PC-3 (cell line): ENCODE measurements at regions not wholly inside any gene's neighbourhood (a gene's known extent, or its start where the extent isn't known, plus 50 kb on each side); places are given as distances from the start of the nearest gene placed in this dataset.
A peak's percentile ranks its signal among the peaks of the same experiment; 100 is the strongest.
"Not testable (repeated sequence)": the region's sequence is repeated elsewhere in the genome, so short reads cannot be mapped to it uniquely, and the experiment has no call there.

ENCODE experiments used
- ATAC-seq: fragments of 200-7000 bp; cut with Tn5 transposase; 2 replicates; pipeline ENCODE4 v1.9.1; 2020; ENCODE audit warnings: mild to moderate bottlenecking, moderate library complexity
- BruUV-seq: library from RNA; stranded (reverse); fragments of 400-500 nt; replicated peaks from 2 replicates; lab custom pipeline; 2021; lab: Mats Ljungman, UMichigan
- CTCF ChIA-PET: fragments of 300-600 bp; sonication (Branson Sonifier 250); formaldehyde crosslinking; loops from one replicate; lab custom pipeline; 2022; ENCODE audit warnings: antibody characterized with exemption; lab: Charles Lee
- POLR2A ChIA-PET: fragments of 300-600 bp; sonication (Branson Sonifier 250); formaldehyde crosslinking; loops from one replicate; lab custom pipeline; 2022; ENCODE audit warnings: antibody characterized with exemption; ENCODE audit not compliant: unreplicated experiment; lab: Charles Lee
- DNase-seq: peaks from one replicate; pipeline ENCODE4 v3.0.0-alpha.2; 2015
- H2AFZ ChIP-seq: fragments of 300-600 bp; sonication (generic); 2 replicates; pipeline ENCODE4 v1.6.0; 2016; ENCODE audit warnings: antibody characterized with exemption, low read length
- H3F3A ChIP-seq: fragments of 300-600 bp; sonication (generic); one replicate; pipeline ENCODE4 v1.6.0; 2017; ENCODE audit warnings: antibody characterized with exemption, low read length, control low read depth, mild to moderate bottlenecking; ENCODE audit not compliant: unreplicated experiment
- H3K27ac ChIP-seq: fragments of 300-600 bp; sonication (generic); 2 replicates; pipeline ENCODE4 v1.5.1; 2016; ENCODE audit warnings: mild to moderate bottlenecking, low read length
- H3K27me3 ChIP-seq: fragments of 300-600 bp; sonication (generic); 2 replicates; pipeline ENCODE4 v1.6.1; 2016; ENCODE audit warnings: low read length, mixed read lengths
- H3K36me3 ChIP-seq: fragments of 300-600 bp; sonication (generic); 2 replicates; pipeline ENCODE4 v1.6.1; 2016; ENCODE audit warnings: low read depth, mixed run types, low read length, mixed read lengths
- H3K4me1 ChIP-seq: fragments of 300-600 bp; sonication (generic); 2 replicates; pipeline ENCODE4 v1.5.1; 2016; ENCODE audit warnings: low read length; ENCODE audit not compliant: insufficient read depth
- H3K4me2 ChIP-seq: fragments of 300-600 bp; sonication (generic); 2 replicates; pipeline ENCODE4 v1.6.0; 2016; ENCODE audit warnings: low read length
- H3K4me3 ChIP-seq: fragments of 300-600 bp; sonication (generic); 2 replicates; pipeline ENCODE4 v1.5.1; 2016; ENCODE audit warnings: mild to moderate bottlenecking, low read length, mixed read lengths
- H3K79me2 ChIP-seq: fragments of 300-600 bp; sonication (generic); 2 replicates; pipeline ENCODE4 v1.6.1; 2017; ENCODE audit warnings: low read length, mixed read lengths
- H3K9ac ChIP-seq: fragments of 300-600 bp; sonication (generic); 2 replicates; pipeline ENCODE4 v1.6.0; 2016; ENCODE audit warnings: mild to moderate bottlenecking, low read length
- H3K9me2 ChIP-seq: fragments of 300-600 bp; sonication (generic); replicated peaks from 2 replicates; pipeline ENCODE4 v1.6.1; 2016; ENCODE audit warnings: mixed run types, low read length, mixed read lengths
- H3K9me3 ChIP-seq: fragments of 300-600 bp; sonication (generic); 2 replicates; pipeline ENCODE4 v1.6.1; 2016; ENCODE audit warnings: low read length, mixed read lengths
- H4K20me1 ChIP-seq: fragments of 300-600 bp; sonication (generic); 2 replicates; pipeline ENCODE4 v1.6.1; 2016; ENCODE audit warnings: low read length, mixed read lengths
- intact Hi-C: fragments of 100-400 bp; cut with micrococcal nuclease; formaldehyde crosslinking; loops from 2 replicates; pipeline ENCODE4 v1.9.0; 2023
- TF ChIP-seq, protein P1 (sequence below): fragments of 300-600 bp; sonication (generic); conservative IDR thresholded peaks from 2 replicates; pipeline ENCODE4 v1.5.1; 2017; ENCODE audit warnings: antibody characterized with exemption, low read depth, mild to moderate bottlenecking, low read length

- H3K4me3 ChIP-seq, BruUV-seq, H3K9me2 ChIP-seq, CTCF ChIA-PET, ATAC-seq, H3K27ac ChIP-seq, H3F3A ChIP-seq, H3K36me3 ChIP-seq, H3K9me3 ChIP-seq, H3K4me1 ChIP-seq, H4K20me1 ChIP-seq, H2AFZ ChIP-seq, H3K27me3 ChIP-seq, H3K4me2 ChIP-seq, H3K9ac ChIP-seq, H3K79me2 ChIP-seq, POLR2A ChIA-PET: not testable (repeated sequence)
- TF ChIP-seq, protein P1, sequence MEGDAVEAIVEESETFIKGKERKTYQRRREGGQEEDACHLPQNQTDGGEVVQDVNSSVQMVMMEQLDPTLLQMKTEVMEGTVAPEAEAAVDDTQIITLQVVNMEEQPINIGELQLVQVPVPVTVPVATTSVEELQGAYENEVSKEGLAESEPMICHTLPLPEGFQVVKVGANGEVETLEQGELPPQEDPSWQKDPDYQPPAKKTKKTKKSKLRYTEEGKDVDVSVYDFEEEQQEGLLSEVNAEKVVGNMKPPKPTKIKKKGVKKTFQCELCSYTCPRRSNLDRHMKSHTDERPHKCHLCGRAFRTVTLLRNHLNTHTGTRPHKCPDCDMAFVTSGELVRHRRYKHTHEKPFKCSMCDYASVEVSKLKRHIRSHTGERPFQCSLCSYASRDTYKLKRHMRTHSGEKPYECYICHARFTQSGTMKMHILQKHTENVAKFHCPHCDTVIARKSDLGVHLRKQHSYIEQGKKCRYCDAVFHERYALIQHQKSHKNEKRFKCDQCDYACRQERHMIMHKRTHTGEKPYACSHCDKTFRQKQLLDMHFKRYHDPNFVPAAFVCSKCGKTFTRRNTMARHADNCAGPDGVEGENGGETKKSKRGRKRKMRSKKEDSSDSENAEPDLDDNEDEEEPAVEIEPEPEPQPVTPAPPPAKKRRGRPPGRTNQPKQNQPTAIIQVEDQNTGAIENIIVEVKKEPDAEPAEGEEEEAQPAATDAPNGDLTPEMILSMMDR: peak; percentile 50; the same call in 1 of the 2 replicates
- intact Hi-C loops: loop anchor here (10.0 kb wide), 1 partner anchor 1032 kb away; no protein-coding TSS in a partner anchor
- DNase-seq: peak; percentile 6
Observed at GRCh38 chr20:30356854-30357467, 900.5 kb upstream of the DEFB115 start.

DNA sequence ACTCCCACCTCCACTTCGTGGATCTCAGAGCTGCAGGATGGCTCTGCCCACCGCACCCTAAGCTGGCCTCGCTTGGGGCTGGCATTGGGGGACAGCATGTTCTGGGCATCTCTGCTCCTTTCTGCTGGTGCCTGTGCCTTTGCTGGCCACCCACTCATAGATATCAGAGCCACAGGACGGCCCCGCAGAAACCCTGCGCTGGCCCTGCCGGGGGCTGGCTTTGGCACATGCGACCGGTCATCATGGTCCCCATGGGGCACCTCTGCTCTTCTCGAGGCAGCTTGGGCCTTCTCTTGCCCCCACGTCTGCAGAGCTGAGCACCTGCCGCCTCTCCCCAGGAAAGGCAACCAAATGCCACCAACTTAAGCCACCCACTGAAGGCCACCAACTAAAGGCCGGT is 895.7 kb upstream of the DEFB115 start:
- H3K4me3 ChIP-seq, ATAC-seq, intact Hi-C loops, H3F3A ChIP-seq, H3K27me3 ChIP-seq, H3K79me2 ChIP-seq, H3K9ac ChIP-seq, POLR2A ChIA-PET, H2AFZ ChIP-seq, H3K4me2 ChIP-seq, H3K36me3 ChIP-seq, H4K20me1 ChIP-seq, H3K4me1 ChIP-seq, H3K9me2 ChIP-seq, CTCF ChIA-PET, H3K27ac ChIP-seq, BruUV-seq, DNase-seq, H3K9me3 ChIP-seq: not testable (repeated sequence)

DNA sequence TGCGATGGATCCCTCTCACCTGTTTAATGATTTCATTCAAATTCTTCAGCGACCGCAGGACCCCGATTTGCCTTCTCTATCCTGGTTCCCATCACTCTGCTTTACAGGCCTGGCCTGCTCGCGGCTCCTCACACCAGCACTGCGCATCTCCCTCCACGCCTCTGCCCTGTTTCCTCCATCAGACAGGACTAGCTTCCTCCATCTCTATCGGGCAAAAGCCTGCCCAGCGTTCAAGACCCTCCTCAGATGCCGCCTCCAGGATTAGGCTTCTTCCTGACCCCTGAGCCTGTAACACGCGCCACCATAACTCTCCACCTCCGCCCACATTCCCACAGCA is 881.1 kb upstream of the DEFB115 start:
- H3K4me1 ChIP-seq, intact Hi-C loops, H3K9ac ChIP-seq, H3K27ac ChIP-seq, H3K36me3 ChIP-seq, H3K4me3 ChIP-seq, H3K9me2 ChIP-seq, BruUV-seq, H4K20me1 ChIP-seq, H3K4me2 ChIP-seq, H2AFZ ChIP-seq, H3K27me3 ChIP-seq, ATAC-seq, CTCF ChIA-PET, H3K9me3 ChIP-seq, DNase-seq, H3K79me2 ChIP-seq, H3F3A ChIP-seq: not testable (repeated sequence)
- POLR2A ChIA-PET: interaction anchor here (0.6 kb wide), 1 partner anchor 48 kb away, joined by 3 read pairs; no protein-coding TSS in a partner anchor
